ENCODE measurements at regions not wholly inside any gene's neighbourhood (a gene's known extent, or its start where the extent isn't known, plus 50 kb on each side); places are given as distances from the start of the nearest gene placed in this dataset.
"Not testable (repeated sequence)": the region's sequence is repeated elsewhere in the genome, so short reads cannot be mapped to it uniquely, and the experiment has no call there.

GRCh38 chr7:34354899-34355298 lies 303.1 kb upstream of the NPSR1 start:
- H3K4me3 ChIP-seq (replicated peaks; ENCODE audit: low read depth, low read length), result no peak overlapping the region
- no peak for DNase-seq (ENCODE audit: extremely low read depth, low read depth)
- no peak for TF ChIP-seq CTCF (IDR thresholded peaks at IDR 0.05; ENCODE audit: low read depth, low read length, missing control alignments)

- H3K4me3 ChIP-seq (replicated peaks; ENCODE audit: low read depth, low read length), result no peak overlapping the region
- DNase-seq (ENCODE audit: extremely low read depth, low read depth), result no peak
- no peak for TF ChIP-seq CTCF (IDR thresholded peaks at IDR 0.05; ENCODE audit: low read depth, low read length, missing control alignments)
Observed at GRCh38 chr7:34357068-34357467, 300.9 kb upstream of the NPSR1 start.

GRCh38 chr7:34357946-34358345 lies 300.1 kb upstream of the NPSR1 start:
- no peak for DNase-seq (ENCODE audit: extremely low read depth, low read depth)
- TF ChIP-seq CTCF (IDR thresholded peaks at IDR 0.05; ENCODE audit: low read depth, low read length, missing control alignments), result no peak
- H3K4me3 ChIP-seq (replicated peaks; ENCODE audit: low read depth, low read length), result no peak overlapping the region

GRCh38 chr7:34358578-34358977 lies 299.4 kb upstream of the NPSR1 start:
- DNase-seq (ENCODE audit: extremely low read depth, low read depth), result not testable (repeated sequence)

GRCh38 chr7:34361663-34362250 lies 296.3 kb upstream of the NPSR1 start:
- DNase-seq (ENCODE audit: extremely low read depth, low read depth), result no peak
- H3K4me3 ChIP-seq (replicated peaks; ENCODE audit: low read depth, low read length), result no peak overlapping the region
- no peak for TF ChIP-seq CTCF (IDR thresholded peaks at IDR 0.05; ENCODE audit: low read depth, low read length, missing control alignments)

More at GRCh38 chr7:34358578-34358977, 299.4 kb upstream of the NPSR1 start:
- H3K4me3 ChIP-seq (replicated peaks; ENCODE audit: low read depth, low read length), result not testable (repeated sequence)

- DNase-seq (ENCODE audit: extremely low read depth, low read depth), result no peak
- no peak overlapping the region for H3K4me3 ChIP-seq (replicated peaks; ENCODE audit: low read depth, low read length)
- TF ChIP-seq CTCF (IDR thresholded peaks at IDR 0.05; ENCODE audit: low read depth, low read length, missing control alignments), result no peak
Observed at GRCh38 chr7:34362621-34363020, 295.4 kb upstream of the NPSR1 start.

- DNase-seq (ENCODE audit: extremely low read depth, low read depth), result no peak
- TF ChIP-seq CTCF (IDR thresholded peaks at IDR 0.05; ENCODE audit: low read depth, low read length, missing control alignments), result no peak
- H3K4me3 ChIP-seq (replicated peaks; ENCODE audit: low read depth, low read length), result no peak overlapping the region
Observed at GRCh38 chr7:34364130-34364529, 293.9 kb upstream of the NPSR1 start.

All from HFF-Myc (cell line).